AG08396 (cell line): ENCODE measurements at regions not wholly inside any gene's neighbourhood (a gene's known extent, or its start where the extent isn't known, plus 50 kb on each side); places are given as distances from the start of the nearest gene placed in this dataset.
"Not testable (repeated sequence)": the region's sequence is repeated elsewhere in the genome, so short reads cannot be mapped to it uniquely, and the experiment has no call there.

ENCODE experiments used
- DNase-seq: peaks from one replicate; pipeline ENCODE4 v3.0.0; 2012; ENCODE audit warnings: low spot score, mixed read lengths

DNA sequence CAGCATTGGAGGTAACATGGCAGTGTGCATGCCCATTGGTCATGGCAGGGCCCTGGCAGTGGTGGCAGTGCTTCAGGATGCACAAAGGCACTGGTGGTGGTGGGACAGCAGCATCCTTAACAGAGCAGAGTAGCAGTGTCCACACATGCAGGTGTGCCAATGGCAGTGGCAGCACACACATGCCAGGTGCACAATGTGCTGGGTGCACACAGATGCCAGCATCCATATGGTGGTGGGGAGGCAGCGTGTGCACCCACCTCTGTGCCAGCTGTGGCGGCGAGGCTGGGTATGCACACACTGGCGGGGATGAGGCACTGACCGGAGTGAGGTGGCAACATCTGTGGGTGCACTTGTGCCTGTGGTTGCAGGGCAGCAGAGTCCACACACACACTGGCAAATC is 150.6 kb downstream of the SI start:
- DNase-seq: no peak

DNA sequence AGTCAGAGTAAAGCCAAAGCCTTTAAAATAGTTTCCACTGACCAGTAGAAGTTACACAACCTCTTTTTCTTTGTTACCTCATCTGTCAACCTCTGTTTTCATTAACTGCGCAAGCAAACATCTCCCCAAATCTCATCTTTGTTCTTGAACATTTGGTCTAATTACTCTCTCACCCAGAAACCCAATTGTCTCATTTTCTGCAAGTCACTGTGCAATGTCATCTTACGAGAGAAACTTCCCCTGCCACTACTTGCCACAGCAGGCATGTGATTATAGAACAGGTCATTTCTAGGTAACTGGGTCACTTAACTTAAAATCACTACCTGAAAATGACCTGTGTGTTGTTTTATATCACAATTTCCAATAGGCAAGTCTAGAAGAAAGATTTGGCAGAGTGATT is 159.4 kb downstream of the SI start:
- DNase-seq: no peak

DNA sequence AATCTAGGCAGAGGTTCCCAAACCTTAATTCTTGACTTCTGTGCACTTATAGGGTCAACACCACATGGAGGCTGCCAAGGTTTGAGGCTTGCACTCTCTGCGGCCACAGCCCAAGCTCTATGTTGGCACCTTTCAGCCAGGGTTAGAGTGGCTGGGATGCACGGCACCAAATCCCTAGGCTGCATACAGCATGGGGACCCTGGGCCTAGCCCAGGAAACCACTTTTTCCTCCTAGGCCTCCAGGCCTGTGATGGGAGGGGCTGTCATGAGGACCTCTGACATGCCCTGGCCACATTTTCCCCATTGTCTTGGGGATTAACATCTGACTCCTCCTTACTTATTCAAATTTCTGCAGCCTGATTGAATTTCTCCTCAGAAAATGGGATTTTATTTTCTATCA is 165.4 kb downstream of the SI start:
- DNase-seq: no peak

DNA sequence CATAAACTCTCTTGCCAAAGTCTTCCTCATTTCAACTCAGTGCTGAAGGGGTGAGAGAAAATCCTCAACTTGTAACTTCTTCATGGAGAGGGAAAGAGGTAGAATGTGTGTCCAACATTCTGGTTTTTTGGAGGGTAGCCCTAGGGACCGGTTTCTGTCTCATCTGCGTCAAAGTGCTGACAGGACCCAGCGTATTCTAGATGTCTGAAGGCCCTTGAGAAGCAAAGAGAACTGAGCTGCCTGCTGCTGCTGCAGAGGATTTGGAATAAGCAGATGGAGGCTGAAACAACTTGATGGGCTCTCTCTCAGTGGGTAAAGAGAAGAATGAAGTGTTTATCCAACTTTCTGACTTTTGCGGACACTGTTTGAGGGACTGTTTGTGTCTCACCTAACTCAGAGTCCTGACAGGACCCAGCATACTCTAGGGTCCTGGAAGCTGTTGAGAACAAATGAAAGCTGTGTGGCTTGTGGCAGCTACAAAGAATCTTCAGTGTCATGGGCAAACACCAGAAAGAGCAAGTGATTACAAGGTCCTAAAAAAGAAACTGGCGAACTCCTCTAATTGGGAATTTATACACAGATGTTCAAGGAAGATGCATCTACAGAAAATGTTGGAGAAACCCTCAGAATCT is 174.4 kb downstream of the SI start:
- DNase-seq: no peak

DNA sequence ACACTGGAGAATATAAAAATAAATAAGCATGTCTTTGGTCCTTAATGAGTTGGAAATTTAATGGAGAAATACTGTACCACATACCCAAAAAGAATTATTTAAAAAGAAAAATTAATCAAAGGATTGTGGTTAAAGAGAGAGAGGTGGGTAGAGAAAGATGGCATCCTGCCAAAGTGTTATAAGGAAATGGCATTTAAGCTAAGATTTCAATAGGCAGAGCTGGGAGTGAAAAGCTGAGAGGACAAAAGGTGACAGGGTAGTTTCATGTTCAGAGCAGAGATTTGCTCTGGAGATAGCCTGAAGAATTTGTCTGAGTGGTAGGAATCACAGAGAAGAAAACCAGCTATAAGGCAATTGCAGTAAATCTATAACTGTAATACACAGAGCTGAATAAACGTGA is 181.0 kb downstream of the SI start:
- no peak for DNase-seq

DNA sequence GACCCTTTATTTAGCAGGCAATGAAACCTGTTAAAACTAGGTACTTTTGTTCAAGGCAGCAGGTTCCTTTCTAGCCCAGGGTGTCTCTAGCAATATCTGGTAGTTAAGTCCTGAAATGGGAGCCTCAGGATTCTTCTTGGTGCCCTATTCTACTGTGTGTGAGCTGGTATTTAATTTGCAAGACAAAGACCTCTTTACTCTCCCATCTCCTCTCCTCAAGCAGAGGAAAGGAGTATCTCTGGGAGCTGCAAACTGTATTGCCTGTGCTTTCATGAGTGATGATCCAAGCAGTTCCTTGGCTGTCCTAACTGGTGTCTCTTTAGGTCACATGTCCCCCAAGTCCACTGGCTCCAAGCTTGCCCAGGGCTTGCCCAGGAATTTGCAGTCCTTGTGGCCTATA is 188.2 kb downstream of the SI start:
- no peak for DNase-seq

DNA sequence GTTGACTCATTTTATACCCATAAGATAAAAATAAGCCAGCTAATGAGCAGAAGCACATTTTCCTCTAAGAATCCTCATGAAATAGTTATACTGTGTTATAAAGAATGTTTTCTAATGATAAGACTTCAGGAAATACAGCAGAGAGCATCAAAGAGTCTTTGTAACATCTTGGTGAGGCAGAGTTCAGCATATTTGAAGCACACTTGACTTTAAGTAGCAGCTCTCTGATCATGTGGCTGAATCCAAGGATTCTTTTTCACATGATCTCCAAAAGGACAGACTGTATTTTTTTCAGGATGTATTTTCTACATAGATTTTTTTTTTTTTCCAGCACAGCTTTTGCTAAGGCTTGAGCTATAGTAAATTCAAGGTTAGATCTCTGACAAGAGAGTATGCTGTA is 195.1 kb downstream of the SI start:
- DNase-seq: no peak

DNA sequence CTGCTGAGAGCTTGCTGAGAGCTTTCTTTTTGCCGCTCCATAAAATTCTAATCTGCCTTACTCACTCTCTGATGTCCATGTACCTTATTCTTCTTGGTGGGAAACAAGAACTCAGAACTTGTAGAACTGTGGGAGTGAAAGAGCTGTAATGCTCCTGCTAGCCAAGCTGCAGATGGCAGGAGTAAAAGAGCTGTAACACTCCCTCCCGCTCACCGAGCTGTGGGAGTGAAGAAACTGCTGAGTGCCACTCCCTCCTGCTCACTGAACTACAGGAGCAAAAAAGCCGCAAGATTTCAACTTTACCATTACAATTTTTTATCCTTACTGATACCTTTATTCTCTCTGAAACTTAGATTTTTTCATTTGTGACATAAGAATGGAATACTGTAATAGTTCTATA is 199.1 kb downstream of the SI start:
- no peak for DNase-seq

DNA sequence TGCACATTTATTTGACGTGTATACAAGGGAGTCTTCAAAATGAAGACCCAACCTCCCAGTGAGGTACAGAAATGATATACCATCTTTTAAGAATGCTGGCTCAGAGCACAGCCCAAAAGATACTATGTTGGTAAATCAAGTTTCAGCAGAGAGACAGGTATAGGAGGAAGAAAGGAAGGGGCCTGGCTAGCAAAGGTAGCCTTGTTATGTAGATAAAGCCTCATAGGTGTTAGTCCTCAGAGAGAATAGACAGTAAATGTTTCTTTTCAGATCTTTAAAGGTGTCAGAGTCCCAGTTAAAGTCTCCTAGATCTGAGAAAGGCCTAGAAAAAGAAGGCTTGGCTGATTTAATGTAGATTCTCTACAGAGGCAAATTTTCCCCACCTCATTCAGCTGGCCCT is 213.8 kb downstream of the SI start:
- DNase-seq: no peak

DNA sequence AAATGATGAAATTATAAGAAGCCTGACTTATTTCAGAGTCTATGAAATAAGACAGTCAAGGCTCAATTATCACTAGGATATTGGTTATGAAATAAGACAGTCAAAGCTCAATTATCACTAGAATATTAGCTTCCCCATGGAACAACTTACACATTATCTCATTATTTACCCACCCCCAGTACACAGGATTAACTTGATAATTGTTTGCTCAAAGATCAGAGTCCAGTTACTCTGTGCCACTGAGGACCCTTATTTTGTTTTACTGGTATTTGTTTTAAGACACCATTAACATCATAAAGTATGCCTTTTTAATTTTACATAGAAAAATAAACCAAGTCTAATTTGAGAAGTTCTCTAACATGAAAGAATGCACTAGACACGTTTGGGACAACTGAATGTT is 225.4 kb downstream of the SI start:
- DNase-seq: no peak

DNA sequence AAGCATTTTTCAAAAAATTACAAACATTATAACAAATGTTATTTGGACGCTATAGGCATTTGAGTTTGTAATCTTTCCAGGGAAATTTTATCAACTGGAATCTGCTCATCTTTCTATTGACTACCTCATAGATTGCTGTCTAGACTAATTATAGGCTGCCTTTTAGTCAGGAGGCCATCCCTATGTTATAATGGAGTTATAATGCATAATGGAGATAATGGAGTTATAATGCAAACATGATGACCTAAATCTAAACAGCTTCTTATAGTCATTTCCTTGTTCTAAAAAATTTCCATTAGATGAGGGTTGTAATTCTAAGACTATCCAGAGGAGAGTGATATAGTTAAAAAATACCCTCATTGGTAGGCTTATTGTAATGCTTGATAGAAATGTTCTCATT is 226.4 kb downstream of the SI start:
- no peak for DNase-seq

DNA sequence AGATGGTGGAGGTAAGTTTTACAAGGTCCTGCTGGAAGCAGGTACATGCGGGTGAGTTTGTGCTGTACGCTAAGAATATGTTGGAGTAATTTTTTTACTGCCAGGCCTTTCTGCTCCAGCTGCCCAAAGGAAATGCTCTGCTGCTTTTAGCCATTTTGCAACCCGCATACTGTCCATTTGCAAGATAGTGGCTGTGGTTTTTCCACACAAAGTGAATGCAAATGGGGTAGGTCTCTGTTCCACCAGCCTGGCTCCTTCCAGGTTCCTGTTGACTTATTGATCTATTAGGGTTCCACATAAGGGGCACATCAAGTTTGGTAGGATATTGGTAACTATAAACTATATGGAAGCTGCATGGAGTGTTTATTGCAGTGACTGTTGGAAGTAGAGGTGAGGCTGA is 227.1 kb downstream of the SI start:
- no peak for DNase-seq

DNA sequence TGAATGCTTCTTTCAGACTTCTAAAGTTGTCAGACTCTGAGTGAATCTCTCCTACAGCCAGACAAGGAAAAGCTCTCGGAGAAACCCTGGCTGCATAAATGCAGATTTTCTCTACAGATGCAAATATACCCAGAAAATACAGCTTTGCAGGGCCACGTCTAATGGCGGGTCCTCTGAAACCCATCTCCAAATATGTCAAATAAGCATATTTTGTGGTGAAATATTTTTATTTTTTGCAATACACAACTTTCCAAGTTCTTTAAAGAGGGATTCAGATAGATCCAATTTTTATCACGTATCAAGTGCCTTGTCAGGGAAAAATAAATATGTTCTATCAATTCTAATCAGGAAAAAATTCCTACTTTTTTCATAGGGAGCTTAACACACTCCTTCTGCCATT is 229.4 kb downstream of the SI start:
- no peak for DNase-seq

DNA sequence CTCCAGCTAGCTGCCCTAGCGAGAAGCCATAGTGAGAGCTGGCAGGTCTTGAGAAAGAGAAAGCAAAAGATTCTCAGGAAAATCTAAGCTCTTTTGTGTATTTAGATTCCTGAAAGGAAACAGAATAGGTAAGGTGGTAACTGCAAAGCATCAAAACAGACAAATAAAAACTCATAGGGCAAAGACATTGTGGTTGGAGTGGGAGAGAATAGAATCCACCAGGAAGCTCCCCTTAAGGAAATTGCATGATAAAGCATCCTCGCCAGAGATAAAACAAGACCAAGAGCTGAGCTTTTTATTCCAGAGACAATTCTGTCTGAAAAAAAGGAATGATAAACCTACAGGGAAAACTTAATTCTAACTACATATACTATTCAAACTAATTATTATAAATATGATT is 232.6 kb downstream of the SI start:
- no peak for DNase-seq

DNA sequence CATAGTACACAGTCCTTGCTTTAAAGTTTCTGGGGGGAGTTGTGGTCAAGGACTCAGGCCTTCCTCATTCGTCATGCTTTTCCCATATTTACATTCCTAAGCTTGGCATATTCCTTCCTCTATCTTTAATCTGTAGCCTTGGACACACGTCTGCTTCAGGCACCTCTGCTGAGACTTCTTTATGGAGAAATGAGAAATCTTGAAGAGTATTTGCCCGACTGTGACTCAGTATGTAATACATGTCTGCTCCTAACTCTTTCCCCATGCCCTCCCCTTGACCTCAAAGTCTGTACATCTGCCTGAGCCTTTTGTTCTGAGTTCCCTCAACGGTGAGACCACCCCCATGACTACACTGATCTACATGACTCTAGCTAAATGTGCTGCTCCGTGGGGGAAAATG is 246.1 kb downstream of the SI start:
- no peak for DNase-seq

DNA sequence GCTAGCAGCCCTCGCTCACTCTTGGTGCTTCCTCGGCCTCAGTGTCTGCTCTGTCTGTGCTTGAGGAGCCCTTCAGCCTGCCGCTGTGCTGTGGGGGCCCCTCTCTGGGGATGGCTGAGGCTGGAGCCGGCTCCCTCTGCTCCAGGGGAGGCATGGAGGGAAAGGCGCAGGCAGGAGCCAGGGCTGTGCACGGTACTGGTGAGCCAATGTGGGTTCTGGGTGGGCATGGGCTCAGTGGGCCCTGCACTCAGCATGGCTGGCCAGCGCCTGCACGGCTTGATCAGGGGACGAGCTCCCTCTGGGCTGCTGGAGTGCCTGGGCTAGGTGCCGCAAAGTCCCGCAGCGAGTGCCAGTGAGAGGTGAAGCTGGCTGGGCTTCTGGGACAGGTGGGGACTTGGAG is 260.0 kb downstream of the SI start:
- no peak for DNase-seq

DNA sequence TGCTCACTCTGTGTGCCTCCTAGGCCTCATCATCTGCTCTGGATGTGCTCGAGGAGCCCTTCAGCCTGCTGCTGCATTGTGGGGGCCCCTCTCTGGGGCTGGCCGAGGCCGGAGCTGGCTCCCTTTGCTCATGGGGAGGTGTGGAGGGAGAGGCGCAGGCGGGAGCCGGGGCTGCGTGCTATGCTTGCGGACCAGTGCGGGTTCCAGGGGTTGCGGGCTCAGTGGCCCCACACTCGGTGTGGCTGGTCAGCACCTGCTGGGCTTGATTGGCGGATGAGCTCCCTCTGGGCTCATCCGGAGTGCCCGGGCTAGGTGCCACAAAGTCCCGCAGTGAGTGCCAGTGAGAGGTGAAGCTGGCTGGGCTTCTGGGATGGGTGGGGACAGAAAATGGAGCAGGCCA is 264.2 kb downstream of the SI start:
- DNase-seq: no peak

DNA sequence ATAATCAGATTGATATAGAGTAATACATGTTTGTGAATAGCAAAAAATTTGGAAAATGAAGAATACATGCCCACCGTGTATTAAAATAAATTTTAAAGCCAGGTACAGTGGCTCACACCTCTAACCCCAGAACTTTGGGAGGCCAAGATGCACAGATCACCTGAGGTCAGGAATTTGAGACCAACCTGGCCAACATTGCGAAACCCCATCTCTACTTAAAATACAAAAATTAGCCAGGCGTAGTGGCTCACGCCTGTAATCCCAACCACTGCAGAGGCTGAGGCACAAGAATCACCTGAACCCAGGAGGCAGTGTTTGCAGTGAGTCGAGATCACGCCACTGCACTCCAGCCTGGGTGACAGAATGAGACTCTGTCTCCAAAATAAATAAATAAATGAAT is 266.3 kb downstream of the SI start:
- no peak for DNase-seq

DNA sequence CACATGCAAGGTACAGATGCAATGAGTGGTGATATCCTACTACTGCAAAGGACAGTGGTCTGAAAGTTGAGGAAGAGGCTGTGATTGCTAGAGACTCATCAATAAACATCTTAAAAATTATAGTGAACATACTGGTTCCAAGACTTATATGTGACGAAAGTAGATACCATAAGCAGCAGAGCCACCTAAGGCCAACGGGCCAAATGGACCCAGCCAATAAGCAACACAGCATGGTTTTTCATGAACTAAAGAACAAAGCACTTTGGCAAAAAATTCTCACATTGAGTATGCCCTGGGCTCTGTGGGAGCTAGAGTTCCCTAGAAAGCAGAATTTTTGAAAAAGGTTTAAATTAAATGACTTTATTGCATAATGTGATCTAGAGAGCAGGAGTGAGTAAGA is 272.1 kb downstream of the SI start:
- DNase-seq: no peak

DNA sequence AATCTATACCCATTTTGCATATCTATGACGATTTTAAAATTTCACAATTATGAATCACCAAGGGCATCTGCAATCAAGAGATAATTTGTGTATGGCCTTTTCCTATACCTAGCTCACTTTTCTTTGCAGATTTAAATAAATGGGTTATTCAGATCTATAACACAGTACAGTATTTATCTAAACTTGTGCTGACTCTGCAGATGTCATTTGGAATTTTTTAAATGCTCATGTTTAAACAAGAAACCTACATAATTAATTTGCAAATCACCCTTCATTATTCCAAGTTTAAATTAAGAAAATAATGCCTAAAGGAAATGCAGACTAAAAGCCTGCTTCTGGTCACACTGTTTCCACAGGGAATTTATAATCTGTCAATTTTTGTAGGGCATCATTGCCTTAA is 284.2 kb downstream of the SI start:
- DNase-seq: no peak

DNA sequence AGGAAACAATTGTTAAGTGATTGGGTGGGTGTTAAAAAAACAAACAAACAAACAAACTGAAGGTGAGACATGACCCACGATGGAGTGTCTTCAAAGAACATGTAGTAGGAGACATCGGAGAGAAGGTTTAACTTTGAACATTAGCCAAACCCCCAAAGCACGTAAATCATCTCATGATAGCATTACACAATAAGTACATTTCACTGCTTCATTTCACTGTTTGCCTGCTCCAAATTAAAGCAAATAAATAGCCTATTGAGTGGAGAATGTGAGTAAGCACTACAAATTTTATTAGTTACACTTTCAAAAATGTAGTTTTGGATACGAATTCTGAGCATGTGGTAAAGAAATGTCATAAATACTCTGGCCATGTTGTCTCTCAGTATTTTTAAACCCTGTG is 287.0 kb downstream of the SI start:
- no peak for DNase-seq

DNA sequence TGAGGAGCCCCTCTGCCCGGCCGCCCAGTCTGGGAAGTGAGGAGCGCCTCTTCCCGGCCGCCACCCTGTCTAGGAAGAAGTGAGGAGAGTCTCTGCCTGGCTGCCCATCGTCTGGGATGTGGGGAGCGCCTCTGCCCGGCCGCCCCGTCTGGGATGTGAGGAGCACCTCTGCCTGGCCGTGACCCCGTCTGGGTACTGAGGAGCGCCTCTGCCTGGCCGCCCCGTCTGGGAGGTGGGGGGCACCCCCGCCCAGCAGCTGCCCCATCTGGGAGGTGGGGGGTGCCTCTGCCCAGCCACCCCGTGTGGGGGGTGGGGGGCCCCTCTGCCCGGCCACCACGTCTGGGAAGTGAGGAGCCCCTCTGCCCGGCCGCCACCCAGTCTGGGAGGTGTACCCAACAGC is 293.9 kb downstream of the SI start:
- DNase-seq: not testable (repeated sequence)

DNA sequence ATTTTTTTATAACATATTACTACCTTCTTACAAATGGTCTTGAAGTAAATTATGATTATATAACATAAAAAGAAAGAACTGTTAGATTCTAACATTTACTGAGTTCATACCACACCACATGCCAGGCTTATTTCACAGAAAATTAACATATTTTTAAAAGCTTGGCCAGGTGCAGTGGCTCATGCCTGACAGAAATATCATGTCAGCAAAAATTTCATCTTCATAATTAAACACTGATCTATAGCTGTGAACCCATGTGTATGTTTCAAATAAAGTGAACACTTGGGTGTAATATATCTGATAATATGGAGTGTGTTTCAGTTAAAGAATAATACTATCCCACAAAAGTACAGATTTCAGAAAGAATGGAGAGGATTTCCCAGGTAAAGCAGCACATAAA is 296.5 kb downstream of the SI start:
- DNase-seq: no peak

DNA sequence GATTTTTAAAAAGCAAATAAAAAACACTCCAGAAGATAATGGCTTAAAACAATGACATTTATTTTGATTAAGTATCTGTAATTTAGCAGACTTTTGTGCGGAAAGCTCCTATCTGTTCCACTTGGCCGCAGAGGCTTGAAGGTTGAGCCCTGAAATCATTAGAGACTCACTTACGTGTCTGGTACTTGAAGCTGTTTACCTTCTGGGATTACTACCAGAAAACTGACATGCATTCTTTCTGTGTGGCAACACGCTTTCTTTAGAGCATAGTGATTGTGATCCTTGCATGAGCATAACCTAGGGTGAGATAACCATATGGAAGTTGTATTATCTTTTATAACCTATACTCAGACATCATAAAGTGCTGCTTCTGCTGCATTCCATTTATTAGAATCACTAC is 298.5 kb downstream of the SI start:
- DNase-seq: no peak

DNA sequence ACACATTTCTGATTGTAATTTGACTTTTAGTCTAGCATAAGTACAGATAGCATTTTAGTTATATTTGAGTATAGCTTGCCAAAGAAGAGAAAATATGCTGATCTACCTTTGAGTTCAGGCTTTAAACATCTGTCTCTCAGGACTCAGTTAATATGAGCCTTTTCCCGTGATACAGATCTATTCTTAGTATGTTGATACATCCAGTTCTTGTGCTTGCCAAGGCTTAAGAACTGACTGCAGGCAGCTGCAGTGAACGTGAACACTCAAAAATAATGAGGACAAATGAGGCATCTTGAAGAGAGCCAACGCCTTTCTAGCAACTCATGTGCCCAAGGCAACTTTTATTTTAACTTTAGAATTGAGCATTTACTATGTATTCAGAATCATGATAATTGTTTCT is 325.5 kb downstream of the SI start:
- DNase-seq: no peak
